Body of pancreas (tissue), 4 donors: ENCODE measurements at regions not wholly inside any gene's neighbourhood (a gene's known extent, or its start where the extent isn't known, plus 50 kb on each side); places are given as distances from the start of the nearest gene placed in this dataset.

Source experiments
- CTCF ChIP-seq, 7 experiments: fragments of 450-650 bp in 4 of 7; fragments of 200-600 bp in 3 of 7; sonication (generic) in 3 of 7; IDR thresholded peaks; one replicate each; pipeline ENCODE4 v1.5.1; 2016 to 2019; ENCODE audit warnings: antibody characterized with exemption in 7 of 7
- POLR2A ChIP-seq, 3 donors: fragments of 450-650 bp; IDR thresholded peaks; one replicate each; pipeline ENCODE4 v1.6.1; 2016; ENCODE audit warnings: antibody characterized with exemption in 3 of 3, mild to moderate bottlenecking in 2 of 3

GRCh38 chr4:84319124-84319523, 180.0 kb downstream of the NKX6-1 start:
- TF ChIP-seq POLR2A (IDR thresholded peaks at IDR 0.05) (no peak), CTCF (IDR thresholded peaks at IDR 0.05) (no peak)
